Esophagus squamous epithelium (tissue), 4 donors: ENCODE measurements at regions not wholly inside any gene's neighbourhood (a gene's known extent, or its start where the extent isn't known, plus 50 kb on each side); places are given as distances from the start of the nearest gene placed in this dataset.

ENCODE experiments used
- POLR2A ChIP-seq, 4 donors: fragments of 450-650 bp; IDR thresholded peaks; one replicate each; pipeline ENCODE4 v1.6.1; 2017; ENCODE audit warnings: antibody characterized with exemption in 4 of 4, mild to moderate bottlenecking in 4 of 4, moderate library complexity in 3 of 4
- TF ChIP-seq, protein P1 (sequence below), 6 experiments: fragments of 450-650 bp in 4 of 6; fragments of 200-600 bp in 2 of 6; sonication (generic) in 2 of 6; IDR thresholded peaks; one replicate each; pipeline ENCODE4 v1.5.1; 2016 to 2019; ENCODE audit warnings: antibody characterized with exemption in 6 of 6, mild to moderate bottlenecking in 4 of 6, moderate library complexity in 4 of 6

DNA sequence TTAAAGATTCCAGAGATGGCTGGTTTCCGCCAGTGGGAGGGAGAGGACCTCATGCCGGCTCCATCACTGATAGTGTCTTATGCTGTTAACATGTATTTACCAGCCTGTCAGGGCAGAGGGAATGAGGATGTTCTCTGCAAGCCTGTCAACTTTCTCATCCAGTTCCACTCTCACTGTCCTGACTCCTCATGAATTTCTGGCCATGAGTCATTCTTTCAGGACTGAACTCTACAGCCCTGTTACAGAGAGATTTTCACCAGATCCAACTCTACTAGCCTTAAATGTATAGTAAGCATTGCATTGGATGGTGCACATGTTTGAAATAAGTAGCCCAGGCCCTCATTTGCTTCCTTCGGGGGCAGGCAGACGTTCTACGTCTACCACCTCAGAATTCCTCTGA, 387.7 kb downstream of the TMEM135 start:
- TF ChIP-seq POLR2A (IDR thresholded peaks at IDR 0.05) = no peak
- TF ChIP-seq, protein P1, sequence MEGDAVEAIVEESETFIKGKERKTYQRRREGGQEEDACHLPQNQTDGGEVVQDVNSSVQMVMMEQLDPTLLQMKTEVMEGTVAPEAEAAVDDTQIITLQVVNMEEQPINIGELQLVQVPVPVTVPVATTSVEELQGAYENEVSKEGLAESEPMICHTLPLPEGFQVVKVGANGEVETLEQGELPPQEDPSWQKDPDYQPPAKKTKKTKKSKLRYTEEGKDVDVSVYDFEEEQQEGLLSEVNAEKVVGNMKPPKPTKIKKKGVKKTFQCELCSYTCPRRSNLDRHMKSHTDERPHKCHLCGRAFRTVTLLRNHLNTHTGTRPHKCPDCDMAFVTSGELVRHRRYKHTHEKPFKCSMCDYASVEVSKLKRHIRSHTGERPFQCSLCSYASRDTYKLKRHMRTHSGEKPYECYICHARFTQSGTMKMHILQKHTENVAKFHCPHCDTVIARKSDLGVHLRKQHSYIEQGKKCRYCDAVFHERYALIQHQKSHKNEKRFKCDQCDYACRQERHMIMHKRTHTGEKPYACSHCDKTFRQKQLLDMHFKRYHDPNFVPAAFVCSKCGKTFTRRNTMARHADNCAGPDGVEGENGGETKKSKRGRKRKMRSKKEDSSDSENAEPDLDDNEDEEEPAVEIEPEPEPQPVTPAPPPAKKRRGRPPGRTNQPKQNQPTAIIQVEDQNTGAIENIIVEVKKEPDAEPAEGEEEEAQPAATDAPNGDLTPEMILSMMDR (IDR thresholded peaks at IDR 0.05) = no peak
